GM23338 (cell line): ENCODE measurements at regions not wholly inside any gene's neighbourhood (a gene's known extent, or its start where the extent isn't known, plus 50 kb on each side); places are given as distances from the start of the nearest gene placed in this dataset.

Experiments
- CREB1 ChIP-seq: fragments of 250-450 bp; sonication (Bioruptor Pico); IDR thresholded peaks from 2 replicates; pipeline ENCODE4 v1.5.0; 2020; ENCODE audit warnings: low read depth, mild to moderate bottlenecking, moderate library complexity
- CTCF ChIP-seq, 2 experiments: fragments of 200-600 bp in 1 of 2; sonication (generic) in 1 of 2; conservative IDR thresholded peaks; 2 replicates each; pipeline versions ENCODE4 v1.5.1 to v1.6.1; 2016 to 2017; ENCODE audit warnings: antibody characterized with exemption in 2 of 2, low read depth in 2 of 2, mild to moderate bottlenecking in 2 of 2, moderate library complexity in 1 of 2
- EZH2phosphoT487 ChIP-seq: fragments of 200-600 bp; sonication (generic); IDR thresholded peaks from one replicate; pipeline ENCODE4 v1.8.1; 2018; ENCODE audit warnings: antibody characterized with exemption; ENCODE audit not compliant: unreplicated experiment
- JUNB ChIP-seq: IDR thresholded peaks from one replicate; pipeline ENCODE4 v1.6.1; 2016; ENCODE audit warnings: antibody characterized with exemption; ENCODE audit not compliant: unreplicated experiment
- NANOG ChIP-seq: IDR thresholded peaks from 2 replicates; pipeline ENCODE4 v1.6.1; 2016; ENCODE audit warnings: antibody characterized with exemption, borderline replicate concordance
- POLR2AphosphoS5 ChIP-seq: IDR thresholded peaks from 2 replicates; pipeline ENCODE4 v1.6.1; 2016; ENCODE audit warnings: antibody characterized with exemption, low read depth
- REST ChIP-seq: IDR thresholded peaks from one replicate; pipeline ENCODE4 v1.6.1; 2018; ENCODE audit warnings: antibody characterized with exemption; ENCODE audit not compliant: unreplicated experiment
- STAT1 ChIP-seq: IDR thresholded peaks from one replicate; pipeline ENCODE4 v1.6.1; 2016; ENCODE audit warnings: antibody characterized with exemption; ENCODE audit not compliant: unreplicated experiment
- ZNF114 ChIP-seq: fragments of 250-450 bp; sonication (Bioruptor Pico); IDR thresholded peaks from 2 replicates; pipeline ENCODE4 v1.5.0; 2020; ENCODE audit warnings: mild to moderate bottlenecking, moderate library complexity
- ZNF331 ChIP-seq: fragments of 250-450 bp; sonication (Bioruptor Pico); IDR thresholded peaks from 2 replicates; pipeline ENCODE4 v1.5.0; 2020; ENCODE audit warnings: low read depth, mild to moderate bottlenecking, moderate library complexity
- ZNF462 ChIP-seq: fragments of 250-450 bp; sonication (Bioruptor Pico); IDR thresholded peaks from 2 replicates; pipeline ENCODE4 v1.5.0; 2020; ENCODE audit warnings: mild to moderate bottlenecking, moderate library complexity

GRCh38 chr9:102518324-102518723 is 476.8 kb upstream of the CYLC2 start (continued):
- no peak for TF ChIP-seq ZNF462 (CRISPR knock-in tag)
- TF ChIP-seq EZH2phosphoT487 = no peak
- no peak for TF ChIP-seq CREB1 (CRISPR knock-in tag)
- no peak for TF ChIP-seq STAT1
- no peak for TF ChIP-seq REST
- TF ChIP-seq POLR2AphosphoS5 = no peak
- TF ChIP-seq NANOG = no peak
- no peak for TF ChIP-seq ZNF114 (CRISPR knock-in tag)
- no peak for TF ChIP-seq ZNF331 (CRISPR knock-in tag)
- TF ChIP-seq CTCF (conservative IDR thresholded peaks at IDR 0.05; ENCODE audit: low read depth in 2 of 2) = no peak
- TF ChIP-seq JUNB = no peak
